ENCODE measurements at regions not wholly inside any gene's neighbourhood (a gene's known extent, or its start where the extent isn't known, plus 50 kb on each side); places are given as distances from the start of the nearest gene placed in this dataset.

DNA sequence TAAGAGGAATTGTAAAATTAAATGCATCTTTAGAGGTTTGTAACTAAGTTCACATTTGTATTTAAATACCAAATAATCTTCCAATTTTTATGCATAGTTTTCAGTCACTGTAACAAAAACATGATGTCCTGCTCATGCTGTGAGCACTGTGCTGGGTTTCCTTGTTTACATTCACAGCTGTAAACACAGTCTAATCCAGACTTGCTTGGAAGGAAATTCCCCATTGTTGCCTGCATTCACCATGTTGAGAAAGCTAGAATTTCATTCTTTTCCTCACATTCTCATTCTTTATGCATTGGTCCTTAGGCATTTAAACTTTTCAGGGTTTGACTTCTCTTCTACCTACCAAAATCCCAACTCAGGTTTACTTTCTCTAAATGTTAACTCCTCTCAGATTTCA is 242.0 kb upstream of the TBX18 start:
- no peaks in the 10 kb centered on the region for H3K9me3 ChIP-seq (ENCODE audit: low read length)
- no peak overlapping the region for H3K4me2 ChIP-seq (ENCODE audit: low read length)
- H3K27me3 ChIP-seq (ENCODE audit: insufficient read depth, low read length): no peaks in the 10 kb centered on the region
- no peaks in the 10 kb centered on the region for H4K20me1 ChIP-seq (ENCODE audit: insufficient read depth, low read length)
- no peaks in the 10 kb centered on the region for H3K79me2 ChIP-seq (ENCODE audit: insufficient read depth, low read length)
- no peak overlapping the region for H3K27ac ChIP-seq (ENCODE audit: low read depth, low read length, poor library complexity, severe bottlenecking)
- no peaks in the 10 kb centered on the region for H3K4me1 ChIP-seq (ENCODE audit: insufficient read depth, low read length, severe bottlenecking)
- no peak overlapping the region for H3K4me3 ChIP-seq (ENCODE audit: low read depth, low read length, poor library complexity, severe bottlenecking)
- no peak overlapping the region for H2AFZ ChIP-seq (ENCODE audit: low read length)
- H3K9ac ChIP-seq (ENCODE audit: low read length): no peak overlapping the region
- H3K36me3 ChIP-seq (ENCODE audit: insufficient read depth, low read length): no peaks in the 10 kb centered on the region
- H3K9me2 ChIP-seq (ENCODE audit: low read depth, low read length): no peaks in the 10 kb centered on the region
- no peaks in the 10 kb centered on the region for H3F3A ChIP-seq (ENCODE audit: insufficient read depth, low read length)
- TF ChIP-seq, protein P1, sequence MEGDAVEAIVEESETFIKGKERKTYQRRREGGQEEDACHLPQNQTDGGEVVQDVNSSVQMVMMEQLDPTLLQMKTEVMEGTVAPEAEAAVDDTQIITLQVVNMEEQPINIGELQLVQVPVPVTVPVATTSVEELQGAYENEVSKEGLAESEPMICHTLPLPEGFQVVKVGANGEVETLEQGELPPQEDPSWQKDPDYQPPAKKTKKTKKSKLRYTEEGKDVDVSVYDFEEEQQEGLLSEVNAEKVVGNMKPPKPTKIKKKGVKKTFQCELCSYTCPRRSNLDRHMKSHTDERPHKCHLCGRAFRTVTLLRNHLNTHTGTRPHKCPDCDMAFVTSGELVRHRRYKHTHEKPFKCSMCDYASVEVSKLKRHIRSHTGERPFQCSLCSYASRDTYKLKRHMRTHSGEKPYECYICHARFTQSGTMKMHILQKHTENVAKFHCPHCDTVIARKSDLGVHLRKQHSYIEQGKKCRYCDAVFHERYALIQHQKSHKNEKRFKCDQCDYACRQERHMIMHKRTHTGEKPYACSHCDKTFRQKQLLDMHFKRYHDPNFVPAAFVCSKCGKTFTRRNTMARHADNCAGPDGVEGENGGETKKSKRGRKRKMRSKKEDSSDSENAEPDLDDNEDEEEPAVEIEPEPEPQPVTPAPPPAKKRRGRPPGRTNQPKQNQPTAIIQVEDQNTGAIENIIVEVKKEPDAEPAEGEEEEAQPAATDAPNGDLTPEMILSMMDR (IDR thresholded peaks at IDR 0.05; ENCODE audit: low read length): no peak
- no peak for TF ChIP-seq EZH2 (IDR thresholded peaks at IDR 0.05; ENCODE audit: borderline replicate concordance, low read length)

DNA sequence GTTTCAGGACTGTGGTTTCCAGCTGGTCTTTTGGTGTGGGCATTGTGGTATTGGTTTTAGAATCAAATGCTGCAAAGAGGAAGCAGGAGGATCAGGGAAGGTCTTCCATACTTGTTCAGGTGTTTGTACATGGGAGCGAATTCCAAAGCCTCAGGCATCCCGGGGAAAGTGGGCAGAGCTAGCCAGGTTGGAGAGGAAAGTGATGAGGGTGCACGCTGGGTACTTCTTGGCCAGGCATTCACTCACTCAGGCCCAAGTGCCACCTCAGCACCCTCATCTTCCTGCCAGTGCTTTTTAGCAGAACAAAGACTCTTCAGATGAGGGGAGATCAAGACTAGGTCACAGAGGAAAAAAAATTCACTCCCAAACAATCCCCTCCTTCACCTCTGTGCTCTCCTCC is 241.1 kb upstream of the TBX18 start:
- no peaks in the 10 kb centered on the region for H3K4me1 ChIP-seq (ENCODE audit: insufficient read depth, low read length, severe bottlenecking)
- no peak overlapping the region for H3K4me2 ChIP-seq (ENCODE audit: low read length)
- no peaks in the 10 kb centered on the region for H3K9me3 ChIP-seq (ENCODE audit: low read length)
- H4K20me1 ChIP-seq (ENCODE audit: insufficient read depth, low read length): no peaks in the 10 kb centered on the region
- H3K79me2 ChIP-seq (ENCODE audit: insufficient read depth, low read length): no peaks in the 10 kb centered on the region
- no peak overlapping the region for H3K9ac ChIP-seq (ENCODE audit: low read length)
- no peaks in the 10 kb centered on the region for H3F3A ChIP-seq (ENCODE audit: insufficient read depth, low read length)
- no peaks in the 10 kb centered on the region for H3K9me2 ChIP-seq (ENCODE audit: low read depth, low read length)
- H3K4me3 ChIP-seq (ENCODE audit: low read depth, low read length, poor library complexity, severe bottlenecking): no peak overlapping the region
- no peak for TF ChIP-seq EZH2 (IDR thresholded peaks at IDR 0.05; ENCODE audit: borderline replicate concordance, low read length)
- TF ChIP-seq, protein P1 (IDR thresholded peaks at IDR 0.05; ENCODE audit: low read length): no peak
- H3K36me3 ChIP-seq (ENCODE audit: insufficient read depth, low read length): no peaks in the 10 kb centered on the region
- H3K27ac ChIP-seq (ENCODE audit: low read depth, low read length, poor library complexity, severe bottlenecking): no peak overlapping the region
- H2AFZ ChIP-seq (ENCODE audit: low read length): no peak overlapping the region
- no peaks in the 10 kb centered on the region for H3K27me3 ChIP-seq (ENCODE audit: insufficient read depth, low read length)

DNA sequence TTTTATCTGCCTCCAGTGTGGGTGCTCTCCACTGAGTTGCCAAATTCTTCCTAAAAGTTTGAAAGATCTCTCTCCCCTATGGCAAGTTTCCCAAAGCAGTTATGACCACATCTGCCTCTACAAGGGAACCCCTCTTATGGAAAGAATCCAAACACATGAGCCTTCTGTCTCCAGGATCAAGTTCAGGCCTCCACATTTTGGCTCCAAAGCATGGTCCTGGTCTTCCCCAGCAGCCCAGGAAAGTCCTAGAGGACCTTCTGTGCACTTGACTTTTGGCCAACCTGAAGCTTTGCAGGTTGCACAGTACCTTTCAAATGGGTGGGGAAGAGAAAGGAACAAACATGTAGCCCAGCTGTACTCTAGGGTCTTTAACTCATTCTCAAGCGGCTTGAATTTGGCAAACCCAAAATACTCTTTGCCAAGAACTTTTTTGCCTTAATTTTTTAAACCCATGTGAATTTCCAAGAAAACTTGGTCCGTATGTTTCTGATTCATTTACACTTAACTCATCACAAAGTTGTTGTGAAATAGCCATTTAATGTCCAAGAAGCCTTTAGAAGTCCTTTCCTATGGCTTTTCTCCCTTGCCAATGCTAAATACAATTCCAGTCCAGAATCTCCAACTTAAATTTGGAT is 240.1 kb upstream of the TBX18 start:
- H3F3A ChIP-seq (ENCODE audit: insufficient read depth, low read length): no peaks in the 10 kb centered on the region

More for the DNA sequence above, 240.1 kb upstream of the TBX18 start:
- no peak overlapping the region for H3K9ac ChIP-seq (ENCODE audit: low read length)
- no peaks in the 10 kb centered on the region for H4K20me1 ChIP-seq (ENCODE audit: insufficient read depth, low read length)
- no peaks in the 10 kb centered on the region for H3K9me2 ChIP-seq (ENCODE audit: low read depth, low read length)
- no peaks in the 10 kb centered on the region for H3K27me3 ChIP-seq (ENCODE audit: insufficient read depth, low read length)
- no peaks in the 10 kb centered on the region for H3K9me3 ChIP-seq (ENCODE audit: low read length)
- H3K4me3 ChIP-seq (ENCODE audit: low read depth, low read length, poor library complexity, severe bottlenecking): no peak overlapping the region
- H3K4me2 ChIP-seq (ENCODE audit: low read length): no peak overlapping the region
- H3K4me1 ChIP-seq (ENCODE audit: insufficient read depth, low read length, severe bottlenecking): no peaks in the 10 kb centered on the region
- TF ChIP-seq, protein P1 (IDR thresholded peaks at IDR 0.05; ENCODE audit: low read length): no peak
- TF ChIP-seq EZH2 (IDR thresholded peaks at IDR 0.05; ENCODE audit: borderline replicate concordance, low read length): no peak
- H2AFZ ChIP-seq (ENCODE audit: low read length): no peak overlapping the region
- no peak overlapping the region for H3K27ac ChIP-seq (ENCODE audit: low read depth, low read length, poor library complexity, severe bottlenecking)
- H3K79me2 ChIP-seq (ENCODE audit: insufficient read depth, low read length): no peaks in the 10 kb centered on the region
- no peaks in the 10 kb centered on the region for H3K36me3 ChIP-seq (ENCODE audit: insufficient read depth, low read length)
